ENCODE measurements at regions not wholly inside any gene's neighbourhood (a gene's known extent, or its start where the extent isn't known, plus 50 kb on each side); places are given as distances from the start of the nearest gene placed in this dataset.

DNA sequence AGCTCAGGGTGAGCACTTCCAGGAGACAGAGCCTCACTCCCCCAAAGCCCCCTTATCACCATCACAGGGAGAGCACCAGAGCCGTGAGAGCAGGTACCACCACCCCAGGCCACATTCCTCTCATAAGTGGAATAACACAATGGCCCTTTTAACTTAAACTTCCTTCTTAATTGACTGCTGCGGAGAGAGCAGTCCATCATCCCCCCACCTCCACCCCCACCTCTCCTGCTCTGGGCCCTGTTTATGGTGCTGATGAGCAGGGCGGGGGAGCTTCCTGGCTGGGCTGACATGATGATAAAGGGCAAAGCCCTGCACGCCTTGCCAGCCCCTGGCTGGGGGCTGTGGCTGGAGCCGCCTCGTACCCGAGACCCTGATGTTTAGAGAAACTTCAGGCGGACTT, 81.4 kb upstream of the PODXL start:
- Histone ChIP-seq H3K18ac (ENCODE audit: low read depth, low read length) (no peak overlapping the region), H2BK20ac (ENCODE audit: low read depth, low read length) (no peak overlapping the region), H3K4ac (ENCODE audit: low read depth, low read length) (no peak overlapping the region), H3K4me3 (ENCODE audit: insufficient read depth, low read depth, low read length) (no peak overlapping the region), H3K9me1 (ENCODE audit: insufficient read depth, low read length) (peaks cover 9% of the 10 kb centered on the region), H2BK5ac (ENCODE audit: low read depth, low read length, poor library complexity, severe bottlenecking) (no peak overlapping the region), H2BK15ac (ENCODE audit: low read depth, low read length) (no peak overlapping the region), H3K36me3 (ENCODE audit: control insufficient read depth, insufficient read depth, low read length) (no peaks in the 10 kb centered on the region), H3K27me3 (ENCODE audit: control insufficient read depth, insufficient read depth, low read length) (no peaks in the 10 kb centered on the region), H4K8ac (ENCODE audit: low read depth in 2 of 2, low read length in 2 of 2) (no peak overlapping the region), H3K27ac (ENCODE audit: insufficient read depth, low read length) (no peak overlapping the region), H2BK120ac (ENCODE audit: low read depth, low read length) (no peak overlapping the region), H4K5ac (ENCODE audit: low read depth, low read length) (no peak overlapping the region), H4K20me1 (ENCODE audit: insufficient read depth, low read length) (no peaks in the 10 kb centered on the region), H3K56ac (ENCODE audit: extremely low read depth, insufficient read depth, low read length) (no peak overlapping the region), H3K14ac (replicated peaks; ENCODE audit: low read depth, low read length) (no peak overlapping the region), H3K9me3 (ENCODE audit: control insufficient read depth, insufficient read depth, low read length) (no peaks in the 10 kb centered on the region), H2AK5ac (ENCODE audit: low read depth, low read length) (no peak overlapping the region), H2AK9ac (replicated peaks; ENCODE audit: low read depth, low read length, poor library complexity) (no peak overlapping the region), H3K4me1 (ENCODE audit: control insufficient read depth, insufficient read depth, low read length) (peaks cover 10% of the 10 kb centered on the region), H2AFZ (replicated peaks; ENCODE audit: low read length, poor library complexity) (no peak overlapping the region), H3K23ac (ENCODE audit: low read depth, low read length) (no peak overlapping the region), H3K79me1 (ENCODE audit: low read depth in 1 of 2, low read length in 2 of 2) (no peaks in the 10 kb centered on the region; a peak in 1 of 4 replicates), H3K4me2 (ENCODE audit: low read depth, low read length) (no peak overlapping the region), H3K9ac (ENCODE audit: low read depth, low read length) (no peak overlapping the region), H4K91ac (ENCODE audit: insufficient read depth, low read depth, low read length) (no peak overlapping the region)
- dilution Hi-C loops (cut with HindIII; ENCODE audit: low sequenced_read_pairs, unreplicated experiment) (no loop called here), intact Hi-C loops (cut with micrococcal nuclease) (no loop called here), in situ Hi-C loops (cut with MboI; ENCODE audit: low sequenced_read_pairs) (no loop called here)
- CTCF ChIA-PET = no interaction called here
- ATAC-seq (ENCODE audit: low read depth) (no peak), DNase-seq (no peak)
- TF ChIP-seq, protein P1, sequence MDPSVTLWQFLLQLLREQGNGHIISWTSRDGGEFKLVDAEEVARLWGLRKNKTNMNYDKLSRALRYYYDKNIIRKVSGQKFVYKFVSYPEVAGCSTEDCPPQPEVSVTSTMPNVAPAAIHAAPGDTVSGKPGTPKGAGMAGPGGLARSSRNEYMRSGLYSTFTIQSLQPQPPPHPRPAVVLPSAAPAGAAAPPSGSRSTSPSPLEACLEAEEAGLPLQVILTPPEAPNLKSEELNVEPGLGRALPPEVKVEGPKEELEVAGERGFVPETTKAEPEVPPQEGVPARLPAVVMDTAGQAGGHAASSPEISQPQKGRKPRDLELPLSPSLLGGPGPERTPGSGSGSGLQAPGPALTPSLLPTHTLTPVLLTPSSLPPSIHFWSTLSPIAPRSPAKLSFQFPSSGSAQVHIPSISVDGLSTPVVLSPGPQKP (IDR thresholded peaks at IDR 0.05; ENCODE audit: borderline replicate concordance, low read depth, low read length) = no peak
- no peak for TF ChIP-seq FOS (IDR thresholded peaks at IDR 0.05; ENCODE audit: low read depth, low read length)
- TF ChIP-seq POLR2A (IDR thresholded peaks at IDR 0.05; ENCODE audit: low read depth, low read length) = no peak
- TF ChIP-seq SMC3 (IDR thresholded peaks at IDR 0.05; ENCODE audit: low read depth, low read length) = no peak
- TF ChIP-seq, protein P2, sequence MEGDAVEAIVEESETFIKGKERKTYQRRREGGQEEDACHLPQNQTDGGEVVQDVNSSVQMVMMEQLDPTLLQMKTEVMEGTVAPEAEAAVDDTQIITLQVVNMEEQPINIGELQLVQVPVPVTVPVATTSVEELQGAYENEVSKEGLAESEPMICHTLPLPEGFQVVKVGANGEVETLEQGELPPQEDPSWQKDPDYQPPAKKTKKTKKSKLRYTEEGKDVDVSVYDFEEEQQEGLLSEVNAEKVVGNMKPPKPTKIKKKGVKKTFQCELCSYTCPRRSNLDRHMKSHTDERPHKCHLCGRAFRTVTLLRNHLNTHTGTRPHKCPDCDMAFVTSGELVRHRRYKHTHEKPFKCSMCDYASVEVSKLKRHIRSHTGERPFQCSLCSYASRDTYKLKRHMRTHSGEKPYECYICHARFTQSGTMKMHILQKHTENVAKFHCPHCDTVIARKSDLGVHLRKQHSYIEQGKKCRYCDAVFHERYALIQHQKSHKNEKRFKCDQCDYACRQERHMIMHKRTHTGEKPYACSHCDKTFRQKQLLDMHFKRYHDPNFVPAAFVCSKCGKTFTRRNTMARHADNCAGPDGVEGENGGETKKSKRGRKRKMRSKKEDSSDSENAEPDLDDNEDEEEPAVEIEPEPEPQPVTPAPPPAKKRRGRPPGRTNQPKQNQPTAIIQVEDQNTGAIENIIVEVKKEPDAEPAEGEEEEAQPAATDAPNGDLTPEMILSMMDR (conservative IDR thresholded peaks at IDR 0.05; ENCODE audit: low read depth, low read length) = no peak
- TF ChIP-seq RFX5 (IDR thresholded peaks at IDR 0.05; ENCODE audit: low read depth, low read length) = no peak
- TF ChIP-seq CHD1 (IDR thresholded peaks at IDR 0.05; ENCODE audit: low read depth, low read length) = no peak
- TF ChIP-seq RAD21 (IDR thresholded peaks at IDR 0.05; ENCODE audit: low read length) = no peak
- TF ChIP-seq RCOR1 (IDR thresholded peaks at IDR 0.05; ENCODE audit: insufficient replicate concordance, low read length) = no peak
- TF ChIP-seq MXI1 (IDR thresholded peaks at IDR 0.05; ENCODE audit: borderline replicate concordance, low read depth, low read length) = no peak
- no peak for TF ChIP-seq MAFK (IDR thresholded peaks at IDR 0.05; ENCODE audit: low read depth, low read length)
- TF ChIP-seq BHLHE40 (IDR thresholded peaks at IDR 0.05; ENCODE audit: low read depth, low read length) = no peak
- no peak for TF ChIP-seq NFE2L2 (IDR thresholded peaks at IDR 0.05; ENCODE audit: low read depth, low read length)
- POLR2A ChIA-PET (ENCODE audit: unreplicated experiment) = no interaction called here
- no TSS peak for BruUV-seq (replicated peaks)
- 20% methylated on average over 1 of the region's 8 CpGs; no CpG with 5 or more reads in 1 of the 2 experiments for WGBS, 2 experiments (ENCODE audit: extremely low coverage in 2 of 2, insufficient read length in 1 of 2)

All from IMR-90 (cell line).